ENCODE measurements at regions not wholly inside any gene's neighbourhood (a gene's known extent, or its start where the extent isn't known, plus 50 kb on each side); places are given as distances from the start of the nearest gene placed in this dataset.

DNA sequence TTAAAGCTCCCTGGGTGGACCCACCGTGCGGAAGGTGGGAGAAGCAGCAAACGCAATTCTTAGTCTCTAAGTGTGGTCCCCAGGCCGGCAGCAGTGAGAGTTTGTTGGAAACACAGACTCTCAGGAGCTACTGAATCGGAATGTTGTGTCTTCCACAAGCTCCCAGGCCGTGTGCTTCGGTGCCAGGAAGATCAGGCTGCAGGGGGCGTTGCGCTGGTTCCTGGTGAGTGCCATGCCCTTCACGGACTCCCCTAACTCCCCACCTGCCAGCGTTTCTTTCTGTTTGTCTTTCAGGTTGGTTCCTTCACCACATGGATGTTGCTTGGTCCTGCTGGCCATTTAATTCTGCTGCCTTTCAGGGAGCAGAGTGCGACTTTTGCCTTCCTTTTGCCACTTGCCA, 91.2 kb upstream of the PITRM1 start:
- Histone ChIP-seq H3K79me2 (ENCODE audit: insufficient read depth, low read length) (no peaks in the 10 kb centered on the region), H3K9me3 (ENCODE audit: low read length) (no peaks in the 10 kb centered on the region), H2AFZ (ENCODE audit: low read length) (no peak overlapping the region), H3K9me2 (ENCODE audit: low read depth, low read length) (no peaks in the 10 kb centered on the region), H3K36me3 (ENCODE audit: insufficient read depth, low read length) (no peaks in the 10 kb centered on the region), H4K20me1 (ENCODE audit: insufficient read depth, low read length) (no peaks in the 10 kb centered on the region), H3K4me1 (ENCODE audit: insufficient read depth, low read length, severe bottlenecking) (no peaks in the 10 kb centered on the region), H3K27me3 (ENCODE audit: insufficient read depth, low read length) (no peaks in the 10 kb centered on the region), H3K4me3 (ENCODE audit: low read depth, low read length, poor library complexity, severe bottlenecking) (no peak overlapping the region), H3F3A (ENCODE audit: insufficient read depth, low read length) (no peaks in the 10 kb centered on the region), H3K4me2 (ENCODE audit: low read length) (no peak overlapping the region), H3K27ac (ENCODE audit: low read depth, low read length, poor library complexity, severe bottlenecking) (no peak overlapping the region), H3K9ac (ENCODE audit: low read length) (no peak overlapping the region)
- TF ChIP-seq, protein P1, sequence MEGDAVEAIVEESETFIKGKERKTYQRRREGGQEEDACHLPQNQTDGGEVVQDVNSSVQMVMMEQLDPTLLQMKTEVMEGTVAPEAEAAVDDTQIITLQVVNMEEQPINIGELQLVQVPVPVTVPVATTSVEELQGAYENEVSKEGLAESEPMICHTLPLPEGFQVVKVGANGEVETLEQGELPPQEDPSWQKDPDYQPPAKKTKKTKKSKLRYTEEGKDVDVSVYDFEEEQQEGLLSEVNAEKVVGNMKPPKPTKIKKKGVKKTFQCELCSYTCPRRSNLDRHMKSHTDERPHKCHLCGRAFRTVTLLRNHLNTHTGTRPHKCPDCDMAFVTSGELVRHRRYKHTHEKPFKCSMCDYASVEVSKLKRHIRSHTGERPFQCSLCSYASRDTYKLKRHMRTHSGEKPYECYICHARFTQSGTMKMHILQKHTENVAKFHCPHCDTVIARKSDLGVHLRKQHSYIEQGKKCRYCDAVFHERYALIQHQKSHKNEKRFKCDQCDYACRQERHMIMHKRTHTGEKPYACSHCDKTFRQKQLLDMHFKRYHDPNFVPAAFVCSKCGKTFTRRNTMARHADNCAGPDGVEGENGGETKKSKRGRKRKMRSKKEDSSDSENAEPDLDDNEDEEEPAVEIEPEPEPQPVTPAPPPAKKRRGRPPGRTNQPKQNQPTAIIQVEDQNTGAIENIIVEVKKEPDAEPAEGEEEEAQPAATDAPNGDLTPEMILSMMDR (IDR thresholded peaks at IDR 0.05; ENCODE audit: low read length), result no peak
- TF ChIP-seq EZH2 (IDR thresholded peaks at IDR 0.05; ENCODE audit: borderline replicate concordance, low read length), result no peak

DNA sequence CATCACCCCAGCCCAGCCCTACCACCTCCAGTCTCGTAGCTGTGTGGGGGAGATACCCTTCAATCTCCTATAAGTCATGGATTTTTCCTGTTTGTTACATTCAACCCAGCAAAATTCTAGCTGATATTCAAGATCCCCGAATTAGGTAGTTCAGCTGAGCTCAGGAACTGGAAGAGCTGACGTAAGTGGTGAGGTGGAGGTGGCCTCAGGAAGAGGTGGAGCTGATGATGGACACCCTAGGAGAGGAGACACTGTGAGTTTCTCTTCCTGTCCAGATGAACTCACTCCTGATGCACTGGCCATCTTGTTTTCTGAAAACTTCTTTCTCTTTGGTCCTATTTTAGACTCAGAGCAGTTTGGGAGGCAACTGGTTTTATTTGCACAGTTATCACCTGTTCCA, 90.5 kb upstream of the PITRM1 start:
- Histone ChIP-seq H3F3A (ENCODE audit: insufficient read depth, low read length) (no peaks in the 10 kb centered on the region), H4K20me1 (ENCODE audit: insufficient read depth, low read length) (no peaks in the 10 kb centered on the region), H3K4me2 (ENCODE audit: low read length) (no peak overlapping the region), H3K27me3 (ENCODE audit: insufficient read depth, low read length) (no peaks in the 10 kb centered on the region), H3K9ac (ENCODE audit: low read length) (no peak overlapping the region), H2AFZ (ENCODE audit: low read length) (no peak overlapping the region), H3K4me3 (ENCODE audit: low read depth, low read length, poor library complexity, severe bottlenecking) (no peak overlapping the region), H3K4me1 (ENCODE audit: insufficient read depth, low read length, severe bottlenecking) (no peaks in the 10 kb centered on the region), H3K9me2 (ENCODE audit: low read depth, low read length) (no peaks in the 10 kb centered on the region), H3K9me3 (ENCODE audit: low read length) (no peaks in the 10 kb centered on the region), H3K36me3 (ENCODE audit: insufficient read depth, low read length) (no peaks in the 10 kb centered on the region), H3K79me2 (ENCODE audit: insufficient read depth, low read length) (no peaks in the 10 kb centered on the region), H3K27ac (ENCODE audit: low read depth, low read length, poor library complexity, severe bottlenecking) (no peak overlapping the region)
- TF ChIP-seq EZH2 (IDR thresholded peaks at IDR 0.05; ENCODE audit: borderline replicate concordance, low read length), result no peak
- TF ChIP-seq, protein P1 (IDR thresholded peaks at IDR 0.05; ENCODE audit: low read length), result no peak

DNA sequence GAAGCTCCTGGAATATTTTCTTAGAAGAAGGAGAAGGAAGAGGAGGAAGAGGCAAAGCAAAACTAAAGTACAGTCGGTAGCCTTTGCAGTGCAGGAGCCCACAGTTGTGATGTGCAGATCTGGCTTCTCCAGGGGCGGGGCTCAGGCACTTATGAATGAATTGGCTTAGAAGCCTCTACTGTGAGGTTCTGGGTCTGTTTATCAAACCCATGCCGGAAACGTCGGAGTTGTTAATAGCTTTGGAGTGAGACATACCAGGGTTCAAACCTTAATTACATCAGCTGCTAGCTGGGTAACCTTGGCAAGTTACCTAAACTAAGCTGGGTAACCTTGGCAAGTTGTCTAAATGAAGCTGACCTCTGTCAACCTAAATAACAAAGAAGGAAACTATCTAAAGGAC, 89.3 kb upstream of the PITRM1 start:
- H4K20me1 ChIP-seq (ENCODE audit: insufficient read depth, low read length), result no peaks in the 10 kb centered on the region
- H3K4me2 ChIP-seq (ENCODE audit: low read length), result no peak overlapping the region
- H3K79me2 ChIP-seq (ENCODE audit: insufficient read depth, low read length), result no peaks in the 10 kb centered on the region
- no peaks in the 10 kb centered on the region for H3K4me1 ChIP-seq (ENCODE audit: insufficient read depth, low read length, severe bottlenecking)
- TF ChIP-seq, protein P1 (IDR thresholded peaks at IDR 0.05; ENCODE audit: low read length), result no peak
- no peak for TF ChIP-seq EZH2 (IDR thresholded peaks at IDR 0.05; ENCODE audit: borderline replicate concordance, low read length)
- no peak overlapping the region for H2AFZ ChIP-seq (ENCODE audit: low read length)
- H3K27me3 ChIP-seq (ENCODE audit: insufficient read depth, low read length), result no peaks in the 10 kb centered on the region
- no peak overlapping the region for H3K27ac ChIP-seq (ENCODE audit: low read depth, low read length, poor library complexity, severe bottlenecking)
- H3K9me3 ChIP-seq (ENCODE audit: low read length), result no peaks in the 10 kb centered on the region
- no peaks in the 10 kb centered on the region for H3F3A ChIP-seq (ENCODE audit: insufficient read depth, low read length)
- no peak overlapping the region for H3K9ac ChIP-seq (ENCODE audit: low read length)
- H3K4me3 ChIP-seq (ENCODE audit: low read depth, low read length, poor library complexity, severe bottlenecking), result no peak overlapping the region
- H3K36me3 ChIP-seq (ENCODE audit: insufficient read depth, low read length), result no peaks in the 10 kb centered on the region
- H3K9me2 ChIP-seq (ENCODE audit: low read depth, low read length), result no peaks in the 10 kb centered on the region
